HG03575 (cell line): ENCODE measurements at regions not wholly inside any gene's neighbourhood (a gene's known extent, or its start where the extent isn't known, plus 50 kb on each side); places are given as distances from the start of the nearest gene placed in this dataset.

ENCODE experiments used
- ATAC-seq: cut with Tn5 transposase; IDR thresholded peaks from one replicate; pipeline ENCODE4 v1.9.1; 2021; ENCODE audit not compliant: unreplicated experiment, insufficient number of reproducible peaks, low FRiP score; ENCODE audit errors: extremely low read depth

DNA sequence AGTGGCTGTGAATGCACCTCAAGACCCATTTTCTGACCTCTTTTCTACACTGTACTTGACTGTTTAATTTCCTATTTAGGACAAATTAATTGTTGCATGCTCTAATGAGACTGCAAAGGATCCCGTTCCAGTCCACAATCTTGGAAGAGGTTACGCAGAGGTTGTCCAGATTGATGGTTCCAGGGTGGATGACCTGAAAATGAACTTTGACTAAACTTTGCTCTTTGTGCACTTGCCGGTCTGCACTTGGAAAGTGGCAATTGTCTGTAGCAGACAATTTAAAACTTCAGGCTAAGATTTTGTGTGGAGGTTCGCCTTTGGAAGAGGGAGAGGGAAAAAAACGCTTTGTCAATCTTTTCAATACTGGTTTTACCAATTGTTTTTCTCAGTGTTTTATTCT lies 267.8 kb downstream of the TMEM161B start:
- ATAC-seq: no peak

DNA sequence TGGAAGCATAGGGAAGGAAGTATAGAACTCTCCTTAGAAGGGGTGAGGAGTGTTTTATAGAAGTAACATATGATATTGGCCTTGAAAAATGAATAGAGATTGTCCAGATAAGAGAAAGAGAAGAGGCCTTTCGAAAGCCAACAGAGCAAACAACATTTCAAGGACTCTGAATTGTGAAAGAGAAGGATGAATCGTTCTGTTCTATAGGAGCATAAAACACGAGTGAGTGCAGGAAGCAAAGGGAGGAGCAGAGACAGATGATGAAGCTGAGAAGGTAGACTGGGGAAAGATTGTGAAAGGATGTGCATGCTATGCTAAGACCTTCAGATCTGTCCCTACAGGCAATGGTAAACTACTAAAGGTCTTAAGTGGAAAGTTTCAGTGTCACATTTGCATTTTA lies 271.0 kb downstream of the TMEM161B start:
- no peak for ATAC-seq

DNA sequence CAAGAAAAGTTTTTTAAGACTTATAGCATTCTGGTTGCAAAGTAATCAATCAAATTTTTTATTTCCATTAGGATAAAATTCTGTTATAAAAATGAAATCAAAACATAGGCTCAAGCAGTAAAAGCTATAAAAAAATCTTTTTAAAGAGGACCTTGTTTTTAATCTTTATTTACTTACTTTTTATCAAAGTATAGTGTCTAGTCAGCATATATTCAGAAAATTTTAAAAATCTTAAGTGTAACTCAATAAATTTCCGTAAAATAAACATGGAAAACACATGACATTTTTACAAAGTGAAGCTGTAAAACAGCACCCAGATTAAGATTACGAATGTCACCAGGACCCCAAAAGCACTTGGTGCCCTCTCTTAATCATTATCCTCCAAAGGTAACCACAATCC lies 302.4 kb downstream of the TMEM161B start:
- no peak for ATAC-seq

DNA sequence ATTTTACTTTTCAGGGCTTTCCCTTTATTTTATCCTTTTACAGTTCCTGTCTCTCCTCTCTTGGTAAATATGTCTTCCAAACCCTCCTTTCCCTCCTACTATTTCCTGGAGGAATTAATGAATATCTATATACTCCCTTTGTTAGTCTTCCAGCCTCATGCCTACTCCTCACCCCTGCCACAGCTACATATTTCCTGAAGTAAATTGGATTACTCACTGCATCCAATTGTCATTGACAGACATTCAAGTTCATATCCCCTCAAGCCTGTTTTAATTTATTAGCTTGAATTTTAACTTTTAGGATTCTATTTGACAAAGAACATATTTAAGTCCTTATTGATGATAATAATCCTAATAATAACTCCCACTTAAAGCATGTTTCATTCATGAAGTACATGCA lies 314.5 kb downstream of the TMEM161B start:
- no peak for ATAC-seq

DNA sequence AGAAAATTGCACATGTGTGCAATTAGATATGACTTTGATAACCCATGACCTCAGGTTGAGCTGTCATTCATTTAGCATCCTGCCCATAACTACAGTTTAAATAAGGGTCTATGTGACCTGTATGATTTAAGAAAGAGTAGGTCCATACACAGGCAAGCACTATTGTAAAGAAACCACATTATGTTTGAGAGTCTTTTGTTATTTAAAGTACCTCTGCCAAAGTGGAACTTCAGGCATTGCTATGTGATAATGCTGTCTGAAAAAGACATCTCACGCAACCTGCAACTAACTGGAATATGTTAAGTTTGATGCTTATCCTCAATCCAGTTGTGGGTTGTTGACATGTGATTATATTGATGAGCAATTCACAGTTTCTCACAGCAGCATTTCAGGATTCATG lies 317.0 kb downstream of the TMEM161B start:
- ATAC-seq: no peak

DNA sequence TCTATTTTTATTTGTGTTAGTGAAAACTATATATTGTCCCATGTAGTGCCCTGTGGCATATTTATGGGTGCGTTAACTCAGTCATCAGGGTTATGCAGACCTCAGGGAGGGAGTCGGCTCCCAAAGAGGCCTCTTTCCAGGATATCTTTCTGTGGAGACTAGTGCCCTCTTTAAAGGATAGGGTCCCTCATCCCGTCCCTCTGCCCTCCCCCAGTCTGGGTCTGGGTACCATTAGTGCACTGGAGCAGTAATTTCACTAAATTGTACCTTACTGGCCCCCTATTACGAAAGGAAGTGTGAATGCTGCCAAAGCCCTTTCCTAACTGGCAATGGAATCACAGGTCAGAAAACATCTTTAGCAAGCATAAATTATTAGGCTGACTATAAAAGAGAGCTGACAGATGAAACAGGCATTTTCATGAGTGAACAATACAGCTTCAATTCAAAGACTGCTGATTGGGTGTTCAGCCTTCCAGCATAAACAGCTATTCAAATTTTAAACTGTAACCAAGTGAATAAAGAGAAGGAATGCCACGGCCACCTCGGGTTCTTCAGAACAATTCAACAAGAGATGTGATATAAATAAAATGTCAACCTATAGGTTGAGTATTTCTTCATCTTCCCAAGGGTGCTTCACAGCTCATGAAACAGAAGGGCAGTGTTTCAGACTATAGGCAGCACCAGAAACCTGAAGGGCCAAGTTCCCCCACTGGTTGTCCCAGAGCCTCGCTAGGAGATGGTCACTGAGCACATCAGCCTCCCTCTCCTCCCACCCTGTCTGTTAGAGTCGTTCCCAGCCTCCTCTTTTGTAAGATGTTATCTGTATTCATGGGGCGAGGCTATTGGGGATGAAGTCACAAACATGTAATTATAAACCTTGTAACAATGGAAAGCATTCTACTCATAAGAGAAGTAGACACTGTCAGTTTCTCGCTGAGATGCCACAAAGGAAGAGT lies 318.7 kb downstream of the TMEM161B start:
- ATAC-seq: no peak

DNA sequence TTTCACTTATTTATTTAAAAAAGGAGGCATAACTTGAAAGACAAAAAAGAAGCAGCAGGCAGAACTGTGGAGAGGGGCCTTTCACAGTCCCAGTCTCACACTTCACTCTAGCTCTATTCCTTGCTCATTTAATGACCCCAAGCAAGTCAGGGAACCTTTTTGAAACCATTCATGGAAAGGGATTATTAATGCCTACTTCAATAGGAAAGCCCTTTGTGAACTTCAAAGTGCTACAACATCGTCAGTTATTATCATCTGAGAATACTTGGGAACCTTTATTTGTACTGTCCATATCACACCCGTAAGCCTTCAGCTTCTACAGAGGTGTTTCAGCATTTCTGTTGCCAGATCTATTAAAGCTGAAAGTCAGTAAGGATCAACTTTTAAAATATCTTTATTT lies 320.2 kb downstream of the TMEM161B start:
- no peak for ATAC-seq

DNA sequence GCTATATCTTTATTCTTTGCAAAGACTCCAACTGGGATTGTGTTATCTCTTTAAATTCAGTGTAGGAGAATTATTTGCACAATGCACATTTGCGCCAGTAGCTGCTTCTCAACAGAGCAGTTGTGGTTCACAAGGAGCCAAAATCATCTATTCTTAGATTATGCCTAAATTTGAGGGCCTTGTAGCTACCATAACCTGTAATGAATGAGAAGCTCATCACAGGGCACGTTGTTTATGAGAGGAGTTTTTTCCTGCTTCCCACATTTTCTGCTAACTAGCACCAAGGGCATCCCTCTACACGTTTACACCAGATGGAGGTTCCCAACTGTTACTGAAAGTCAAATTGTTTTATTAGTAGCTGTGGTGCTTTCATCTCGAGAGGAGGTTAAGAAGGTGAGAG lies 322.4 kb downstream of the TMEM161B start:
- ATAC-seq: no peak

DNA sequence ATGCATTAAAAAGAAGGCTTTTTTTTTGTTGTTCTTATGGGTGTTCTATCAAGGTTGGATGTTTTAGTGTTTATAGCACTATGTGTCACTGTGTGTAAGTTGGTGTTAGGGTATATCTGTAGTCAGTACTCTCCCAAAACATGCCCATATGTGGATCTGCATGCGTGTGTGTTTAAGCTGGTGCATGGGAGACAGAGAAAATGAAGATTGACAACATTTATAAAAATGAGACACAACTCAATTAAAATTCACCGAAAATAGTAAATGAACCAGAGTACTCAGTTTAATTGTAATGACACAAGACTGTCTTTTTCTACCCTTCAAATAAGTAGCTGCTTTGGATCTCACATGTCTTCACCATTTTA lies 323.4 kb downstream of the TMEM161B start:
- ATAC-seq: no peak

DNA sequence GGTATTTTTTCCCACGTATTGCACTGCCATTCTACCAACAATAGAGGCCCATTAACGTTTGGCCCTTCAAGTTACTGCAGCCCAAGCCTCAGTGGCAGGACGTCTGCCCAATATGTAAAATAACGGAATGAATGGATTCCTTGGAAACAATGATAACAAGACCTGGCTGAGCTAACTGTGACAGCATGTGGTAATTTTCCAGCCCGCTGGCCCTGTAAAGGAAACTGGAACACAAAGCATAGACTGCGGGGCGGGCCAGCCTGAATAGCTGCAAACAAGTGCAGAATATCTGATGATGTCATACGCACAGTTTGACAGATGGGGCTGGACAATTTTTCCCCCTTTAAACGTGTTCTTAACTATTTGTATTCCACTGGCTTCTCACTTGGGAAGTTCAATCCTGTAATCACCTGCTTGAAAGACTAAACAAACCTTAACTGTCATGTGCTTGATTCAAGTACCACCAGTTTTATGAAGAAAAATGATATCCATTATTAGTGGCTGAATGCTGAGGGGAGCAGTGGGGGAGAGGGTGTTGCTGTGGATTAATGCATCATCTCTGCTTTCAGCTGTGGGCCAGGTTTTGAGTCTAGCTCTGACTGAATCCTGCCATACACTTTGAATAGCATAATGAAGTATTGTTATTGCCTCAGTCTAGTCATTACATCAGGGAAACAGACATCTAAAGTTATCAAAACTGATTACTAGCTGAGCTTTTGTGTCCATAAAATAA lies 323.9 kb downstream of the TMEM161B start:
- ATAC-seq: no peak

DNA sequence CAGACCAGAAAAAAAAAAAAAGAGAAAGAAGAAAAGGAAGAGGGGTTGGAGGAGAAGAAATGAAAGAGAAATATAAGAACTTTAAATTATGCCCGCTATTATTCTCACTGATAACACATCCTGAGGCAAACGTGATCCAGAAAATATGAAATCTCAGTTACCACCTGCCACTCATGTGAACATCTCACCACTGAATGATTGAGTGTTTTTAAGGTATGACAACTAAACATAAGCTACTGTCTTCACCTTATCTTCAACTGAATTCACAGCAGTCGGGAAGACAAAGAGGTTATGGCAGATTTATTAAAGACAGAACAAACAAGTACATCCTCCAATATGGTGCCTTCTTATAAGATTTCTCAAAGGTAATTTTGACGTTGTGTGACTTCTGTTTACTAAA lies 327.9 kb downstream of the TMEM161B start:
- ATAC-seq: no peak

DNA sequence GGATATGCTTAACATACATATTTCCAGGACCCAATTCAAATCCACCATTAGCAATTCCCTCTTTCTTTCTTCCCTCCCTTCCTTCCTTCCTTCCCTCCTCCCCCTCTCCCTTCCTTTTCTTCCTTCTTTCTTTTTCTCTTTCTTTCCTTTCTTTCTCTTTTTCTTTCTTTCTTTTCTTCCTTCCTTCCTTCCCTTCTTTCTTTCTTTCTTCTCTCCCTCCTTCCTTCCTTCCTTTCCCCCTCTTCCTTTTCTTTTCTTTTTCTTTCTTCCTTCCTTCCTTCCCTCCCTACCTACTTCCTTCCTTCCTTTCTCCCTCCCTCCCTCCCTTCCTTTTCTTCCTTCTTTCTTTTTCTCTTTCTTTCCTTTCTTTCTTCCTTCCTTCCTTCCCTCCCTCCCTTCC lies 332.0 kb downstream of the TMEM161B start:
- ATAC-seq: no peak

DNA sequence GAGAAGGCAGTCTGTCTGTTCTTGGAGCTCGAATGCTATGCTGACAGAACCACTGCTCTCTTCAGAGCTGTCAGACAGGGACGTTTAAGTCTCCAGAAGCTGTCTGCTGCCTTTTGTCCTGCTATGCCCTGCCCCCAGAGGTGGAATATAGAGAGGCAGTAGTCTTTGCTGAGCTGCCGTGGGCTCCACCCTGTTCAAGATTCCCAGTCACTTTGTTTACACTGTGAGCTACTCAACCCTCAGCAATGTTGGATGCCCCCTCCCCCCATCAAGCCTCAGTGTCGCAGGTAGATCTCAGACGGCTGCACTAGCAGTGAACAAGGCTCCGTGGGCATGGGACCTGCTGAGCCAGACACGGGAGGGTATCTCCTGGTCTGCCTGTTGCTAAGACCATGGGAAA lies 344.2 kb downstream of the TMEM161B start:
- ATAC-seq: no peak

DNA sequence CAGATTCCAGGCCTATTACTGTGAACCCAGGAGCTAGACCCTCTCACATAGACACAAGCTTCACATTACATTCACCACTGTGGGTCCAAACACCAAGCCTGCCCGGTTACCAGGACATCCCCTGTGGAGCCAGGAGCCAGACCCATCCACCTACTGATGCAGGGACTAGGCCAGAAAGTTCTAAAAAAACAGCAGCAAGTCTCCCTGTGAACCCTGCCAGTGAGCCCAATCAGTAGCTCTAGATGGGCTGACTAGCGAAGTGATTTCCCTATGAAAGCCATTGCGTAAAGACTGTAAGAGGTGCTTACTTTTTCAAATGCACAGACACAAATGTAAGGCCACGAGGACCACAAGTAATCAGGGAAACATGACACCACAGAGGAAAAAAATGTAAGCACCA lies 352.3 kb downstream of the TMEM161B start:
- no peak for ATAC-seq

DNA sequence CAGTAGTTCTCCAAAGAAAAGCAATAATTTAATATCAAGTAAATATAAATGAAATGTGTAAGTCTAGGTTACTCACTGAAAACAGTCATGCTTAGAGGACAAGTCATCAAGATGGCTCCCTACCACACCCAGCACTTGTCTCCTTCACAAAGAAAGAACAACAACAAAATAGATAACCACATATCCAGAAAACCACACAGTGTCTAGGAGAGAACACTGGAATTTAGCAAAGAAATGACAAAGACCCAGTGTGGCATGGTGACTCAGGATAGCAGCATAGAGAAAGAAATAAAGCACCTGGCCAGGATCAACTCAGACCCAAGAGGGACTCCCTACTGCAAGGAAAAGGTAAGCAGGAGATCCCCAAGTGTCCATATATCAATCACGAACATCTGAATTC lies 356.2 kb downstream of the TMEM161B start:
- ATAC-seq: no peak

DNA sequence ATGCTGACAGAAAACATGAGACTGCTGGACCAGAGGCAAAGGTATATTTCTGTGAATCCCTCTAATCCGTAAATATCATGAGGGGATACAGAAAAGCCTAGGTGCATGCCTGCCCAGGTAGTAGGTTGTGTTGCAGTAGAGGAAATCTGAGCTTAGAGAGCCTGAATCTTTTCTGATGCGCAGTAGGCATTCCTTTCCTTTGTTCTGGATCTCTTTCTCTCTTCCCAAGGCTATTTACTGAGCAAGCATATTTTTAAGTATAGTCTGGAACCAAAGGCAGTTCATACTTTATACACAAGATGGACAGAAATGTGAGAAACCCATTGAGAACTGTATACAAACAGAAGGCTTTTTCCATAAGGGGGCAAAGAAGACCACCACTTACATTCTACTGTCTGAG lies 359.3 kb downstream of the TMEM161B start:
- no peak for ATAC-seq

DNA sequence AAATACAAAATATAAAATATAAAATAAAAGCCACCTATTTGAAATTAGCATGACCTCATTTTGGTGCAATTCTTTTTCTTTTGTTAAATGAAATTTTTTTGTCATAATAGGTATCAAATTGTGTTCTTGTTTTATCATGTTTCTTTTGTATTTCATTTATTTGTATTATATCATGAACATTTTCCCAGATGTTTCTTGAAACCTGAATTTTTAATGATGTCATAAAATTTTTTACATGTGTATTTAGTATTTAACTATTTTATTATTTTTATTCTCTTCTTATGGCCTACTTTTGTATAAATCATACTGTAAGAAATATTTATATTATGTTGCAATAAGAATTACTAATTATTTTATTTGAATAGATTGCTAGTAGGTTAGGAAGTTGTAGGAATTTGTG lies 361.7 kb downstream of the TMEM161B start:
- no peak for ATAC-seq

DNA sequence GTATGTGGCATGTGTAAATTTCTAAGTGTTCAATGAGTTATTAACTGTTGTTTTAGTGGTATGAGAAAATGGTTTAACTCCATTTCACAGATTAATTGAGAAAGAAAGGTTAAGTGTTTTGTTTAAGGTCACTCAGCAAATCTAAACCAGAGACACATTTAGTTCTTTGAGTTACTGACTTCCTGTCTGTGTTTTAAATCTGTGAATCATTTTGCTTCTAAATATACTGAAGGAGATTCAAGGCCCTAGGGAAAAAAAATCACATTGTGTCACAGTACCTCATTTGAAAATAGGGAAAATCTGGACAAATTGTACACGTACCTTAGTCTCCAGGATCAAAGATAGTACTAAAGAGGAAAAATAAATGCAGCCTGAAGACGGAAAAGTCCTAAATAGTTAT lies 368.2 kb downstream of the TMEM161B start:
- no peak for ATAC-seq

DNA sequence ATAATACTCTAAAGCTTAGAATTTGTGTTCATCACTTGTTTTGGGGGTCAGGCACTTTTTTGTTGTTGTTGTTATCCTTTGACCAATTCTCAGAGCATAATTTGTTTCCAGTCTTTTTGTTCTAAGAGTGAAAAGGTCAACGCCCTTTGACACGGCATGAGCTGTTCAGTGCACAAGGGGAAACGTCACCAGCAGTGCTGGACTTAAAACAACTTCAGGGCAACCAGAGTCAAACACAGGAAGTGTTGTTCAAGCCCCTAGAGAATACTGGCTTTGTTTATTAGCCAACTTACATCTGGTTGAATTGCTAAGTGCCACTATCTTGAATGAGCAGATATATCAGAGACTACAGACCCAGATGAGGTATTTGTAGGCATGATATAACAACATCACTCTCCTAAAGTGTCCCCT lies 368.9 kb downstream of the TMEM161B start:
- no peak for ATAC-seq

DNA sequence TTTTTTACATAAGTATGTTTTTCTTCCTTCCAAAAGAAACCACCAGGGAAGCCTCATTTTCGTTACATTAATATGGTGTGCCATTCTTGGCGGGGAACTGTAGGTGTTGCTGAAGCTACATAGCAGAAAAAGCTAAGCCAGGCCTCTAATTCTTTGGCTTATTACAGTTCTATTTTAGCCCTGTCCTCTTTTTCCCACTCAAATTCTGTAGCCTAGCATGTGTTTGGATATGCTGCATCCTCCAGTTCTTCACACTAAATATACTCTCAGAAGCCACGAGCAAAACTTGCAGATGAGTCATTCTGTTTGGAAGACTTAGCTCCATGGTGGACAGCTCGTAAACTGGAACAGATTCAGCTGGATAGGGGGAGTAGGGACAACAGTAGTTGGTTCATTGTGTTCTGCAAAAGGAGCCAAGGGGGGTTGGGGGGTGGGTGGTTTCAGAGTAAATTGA lies 369.4 kb downstream of the TMEM161B start:
- ATAC-seq: no peak
